ENCODE measurements at regions not wholly inside any gene's neighbourhood (a gene's known extent, or its start where the extent isn't known, plus 50 kb on each side); places are given as distances from the start of the nearest gene placed in this dataset.

DNA sequence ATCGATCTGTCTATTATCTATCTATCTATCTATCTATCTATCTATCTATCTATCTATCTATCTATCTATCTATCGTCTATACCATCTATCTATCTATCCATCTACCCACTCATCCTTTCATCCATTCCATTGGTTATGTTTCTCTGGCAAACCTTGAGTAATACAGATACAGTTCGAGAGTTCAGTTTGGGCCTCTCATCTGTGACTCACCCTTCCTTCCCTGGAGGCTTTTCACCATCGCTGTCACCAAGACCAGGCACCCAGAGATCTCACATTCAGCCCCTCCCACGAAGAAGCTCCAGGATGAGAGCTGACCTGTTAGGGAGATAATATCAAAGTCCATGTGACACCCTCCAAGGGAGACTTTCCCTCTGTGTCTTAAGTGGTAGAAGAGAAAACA is 164.1 kb upstream of the CELF4 start:
- TF ChIP-seq POLR2AphosphoS5 (IDR thresholded peaks at IDR 0.05; ENCODE audit: low read depth), result no peak
- TF ChIP-seq, protein P1, sequence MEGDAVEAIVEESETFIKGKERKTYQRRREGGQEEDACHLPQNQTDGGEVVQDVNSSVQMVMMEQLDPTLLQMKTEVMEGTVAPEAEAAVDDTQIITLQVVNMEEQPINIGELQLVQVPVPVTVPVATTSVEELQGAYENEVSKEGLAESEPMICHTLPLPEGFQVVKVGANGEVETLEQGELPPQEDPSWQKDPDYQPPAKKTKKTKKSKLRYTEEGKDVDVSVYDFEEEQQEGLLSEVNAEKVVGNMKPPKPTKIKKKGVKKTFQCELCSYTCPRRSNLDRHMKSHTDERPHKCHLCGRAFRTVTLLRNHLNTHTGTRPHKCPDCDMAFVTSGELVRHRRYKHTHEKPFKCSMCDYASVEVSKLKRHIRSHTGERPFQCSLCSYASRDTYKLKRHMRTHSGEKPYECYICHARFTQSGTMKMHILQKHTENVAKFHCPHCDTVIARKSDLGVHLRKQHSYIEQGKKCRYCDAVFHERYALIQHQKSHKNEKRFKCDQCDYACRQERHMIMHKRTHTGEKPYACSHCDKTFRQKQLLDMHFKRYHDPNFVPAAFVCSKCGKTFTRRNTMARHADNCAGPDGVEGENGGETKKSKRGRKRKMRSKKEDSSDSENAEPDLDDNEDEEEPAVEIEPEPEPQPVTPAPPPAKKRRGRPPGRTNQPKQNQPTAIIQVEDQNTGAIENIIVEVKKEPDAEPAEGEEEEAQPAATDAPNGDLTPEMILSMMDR (conservative IDR thresholded peaks at IDR 0.05; ENCODE audit: low read depth in 2 of 2), result no peak
- no peak for TF ChIP-seq EZH2 (IDR thresholded peaks at IDR 0.05; ENCODE audit: low read depth, unreplicated experiment)
- no peak for TF ChIP-seq EZH2phosphoT487 (IDR thresholded peaks at IDR 0.05; ENCODE audit: unreplicated experiment)
- TF ChIP-seq, protein P2, sequence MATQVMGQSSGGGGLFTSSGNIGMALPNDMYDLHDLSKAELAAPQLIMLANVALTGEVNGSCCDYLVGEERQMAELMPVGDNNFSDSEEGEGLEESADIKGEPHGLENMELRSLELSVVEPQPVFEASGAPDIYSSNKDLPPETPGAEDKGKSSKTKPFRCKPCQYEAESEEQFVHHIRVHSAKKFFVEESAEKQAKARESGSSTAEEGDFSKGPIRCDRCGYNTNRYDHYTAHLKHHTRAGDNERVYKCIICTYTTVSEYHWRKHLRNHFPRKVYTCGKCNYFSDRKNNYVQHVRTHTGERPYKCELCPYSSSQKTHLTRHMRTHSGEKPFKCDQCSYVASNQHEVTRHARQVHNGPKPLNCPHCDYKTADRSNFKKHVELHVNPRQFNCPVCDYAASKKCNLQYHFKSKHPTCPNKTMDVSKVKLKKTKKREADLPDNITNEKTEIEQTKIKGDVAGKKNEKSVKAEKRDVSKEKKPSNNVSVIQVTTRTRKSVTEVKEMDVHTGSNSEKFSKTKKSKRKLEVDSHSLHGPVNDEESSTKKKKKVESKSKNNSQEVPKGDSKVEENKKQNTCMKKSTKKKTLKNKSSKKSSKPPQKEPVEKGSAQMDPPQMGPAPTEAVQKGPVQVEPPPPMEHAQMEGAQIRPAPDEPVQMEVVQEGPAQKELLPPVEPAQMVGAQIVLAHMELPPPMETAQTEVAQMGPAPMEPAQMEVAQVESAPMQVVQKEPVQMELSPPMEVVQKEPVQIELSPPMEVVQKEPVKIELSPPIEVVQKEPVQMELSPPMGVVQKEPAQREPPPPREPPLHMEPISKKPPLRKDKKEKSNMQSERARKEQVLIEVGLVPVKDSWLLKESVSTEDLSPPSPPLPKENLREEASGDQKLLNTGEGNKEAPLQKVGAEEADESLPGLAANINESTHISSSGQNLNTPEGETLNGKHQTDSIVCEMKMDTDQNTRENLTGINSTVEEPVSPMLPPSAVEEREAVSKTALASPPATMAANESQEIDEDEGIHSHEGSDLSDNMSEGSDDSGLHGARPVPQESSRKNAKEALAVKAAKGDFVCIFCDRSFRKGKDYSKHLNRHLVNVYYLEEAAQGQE (IDR thresholded peaks at IDR 0.05; ENCODE audit: unreplicated experiment), result no peak
- TF ChIP-seq, protein P3, sequence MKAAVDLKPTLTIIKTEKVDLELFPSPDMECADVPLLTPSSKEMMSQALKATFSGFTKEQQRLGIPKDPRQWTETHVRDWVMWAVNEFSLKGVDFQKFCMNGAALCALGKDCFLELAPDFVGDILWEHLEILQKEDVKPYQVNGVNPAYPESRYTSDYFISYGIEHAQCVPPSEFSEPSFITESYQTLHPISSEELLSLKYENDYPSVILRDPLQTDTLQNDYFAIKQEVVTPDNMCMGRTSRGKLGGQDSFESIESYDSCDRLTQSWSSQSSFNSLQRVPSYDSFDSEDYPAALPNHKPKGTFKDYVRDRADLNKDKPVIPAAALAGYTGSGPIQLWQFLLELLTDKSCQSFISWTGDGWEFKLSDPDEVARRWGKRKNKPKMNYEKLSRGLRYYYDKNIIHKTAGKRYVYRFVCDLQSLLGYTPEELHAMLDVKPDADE (IDR thresholded peaks at IDR 0.05), result no peak
- no peak for TF ChIP-seq CREB1 (CRISPR knock-in tag; IDR thresholded peaks at IDR 0.05; ENCODE audit: low read depth)
- no peak for TF ChIP-seq JUNB (IDR thresholded peaks at IDR 0.05; ENCODE audit: unreplicated experiment)
- no peak for TF ChIP-seq ZNF114 (CRISPR knock-in tag; IDR thresholded peaks at IDR 0.05)
- no peak for TF ChIP-seq ZNF331 (CRISPR knock-in tag; IDR thresholded peaks at IDR 0.05; ENCODE audit: low read depth)
- TF ChIP-seq NANOG (IDR thresholded peaks at IDR 0.05; ENCODE audit: borderline replicate concordance), result no peak
- TF ChIP-seq STAT1 (IDR thresholded peaks at IDR 0.05; ENCODE audit: unreplicated experiment), result no peak
- TF ChIP-seq, protein P4, sequence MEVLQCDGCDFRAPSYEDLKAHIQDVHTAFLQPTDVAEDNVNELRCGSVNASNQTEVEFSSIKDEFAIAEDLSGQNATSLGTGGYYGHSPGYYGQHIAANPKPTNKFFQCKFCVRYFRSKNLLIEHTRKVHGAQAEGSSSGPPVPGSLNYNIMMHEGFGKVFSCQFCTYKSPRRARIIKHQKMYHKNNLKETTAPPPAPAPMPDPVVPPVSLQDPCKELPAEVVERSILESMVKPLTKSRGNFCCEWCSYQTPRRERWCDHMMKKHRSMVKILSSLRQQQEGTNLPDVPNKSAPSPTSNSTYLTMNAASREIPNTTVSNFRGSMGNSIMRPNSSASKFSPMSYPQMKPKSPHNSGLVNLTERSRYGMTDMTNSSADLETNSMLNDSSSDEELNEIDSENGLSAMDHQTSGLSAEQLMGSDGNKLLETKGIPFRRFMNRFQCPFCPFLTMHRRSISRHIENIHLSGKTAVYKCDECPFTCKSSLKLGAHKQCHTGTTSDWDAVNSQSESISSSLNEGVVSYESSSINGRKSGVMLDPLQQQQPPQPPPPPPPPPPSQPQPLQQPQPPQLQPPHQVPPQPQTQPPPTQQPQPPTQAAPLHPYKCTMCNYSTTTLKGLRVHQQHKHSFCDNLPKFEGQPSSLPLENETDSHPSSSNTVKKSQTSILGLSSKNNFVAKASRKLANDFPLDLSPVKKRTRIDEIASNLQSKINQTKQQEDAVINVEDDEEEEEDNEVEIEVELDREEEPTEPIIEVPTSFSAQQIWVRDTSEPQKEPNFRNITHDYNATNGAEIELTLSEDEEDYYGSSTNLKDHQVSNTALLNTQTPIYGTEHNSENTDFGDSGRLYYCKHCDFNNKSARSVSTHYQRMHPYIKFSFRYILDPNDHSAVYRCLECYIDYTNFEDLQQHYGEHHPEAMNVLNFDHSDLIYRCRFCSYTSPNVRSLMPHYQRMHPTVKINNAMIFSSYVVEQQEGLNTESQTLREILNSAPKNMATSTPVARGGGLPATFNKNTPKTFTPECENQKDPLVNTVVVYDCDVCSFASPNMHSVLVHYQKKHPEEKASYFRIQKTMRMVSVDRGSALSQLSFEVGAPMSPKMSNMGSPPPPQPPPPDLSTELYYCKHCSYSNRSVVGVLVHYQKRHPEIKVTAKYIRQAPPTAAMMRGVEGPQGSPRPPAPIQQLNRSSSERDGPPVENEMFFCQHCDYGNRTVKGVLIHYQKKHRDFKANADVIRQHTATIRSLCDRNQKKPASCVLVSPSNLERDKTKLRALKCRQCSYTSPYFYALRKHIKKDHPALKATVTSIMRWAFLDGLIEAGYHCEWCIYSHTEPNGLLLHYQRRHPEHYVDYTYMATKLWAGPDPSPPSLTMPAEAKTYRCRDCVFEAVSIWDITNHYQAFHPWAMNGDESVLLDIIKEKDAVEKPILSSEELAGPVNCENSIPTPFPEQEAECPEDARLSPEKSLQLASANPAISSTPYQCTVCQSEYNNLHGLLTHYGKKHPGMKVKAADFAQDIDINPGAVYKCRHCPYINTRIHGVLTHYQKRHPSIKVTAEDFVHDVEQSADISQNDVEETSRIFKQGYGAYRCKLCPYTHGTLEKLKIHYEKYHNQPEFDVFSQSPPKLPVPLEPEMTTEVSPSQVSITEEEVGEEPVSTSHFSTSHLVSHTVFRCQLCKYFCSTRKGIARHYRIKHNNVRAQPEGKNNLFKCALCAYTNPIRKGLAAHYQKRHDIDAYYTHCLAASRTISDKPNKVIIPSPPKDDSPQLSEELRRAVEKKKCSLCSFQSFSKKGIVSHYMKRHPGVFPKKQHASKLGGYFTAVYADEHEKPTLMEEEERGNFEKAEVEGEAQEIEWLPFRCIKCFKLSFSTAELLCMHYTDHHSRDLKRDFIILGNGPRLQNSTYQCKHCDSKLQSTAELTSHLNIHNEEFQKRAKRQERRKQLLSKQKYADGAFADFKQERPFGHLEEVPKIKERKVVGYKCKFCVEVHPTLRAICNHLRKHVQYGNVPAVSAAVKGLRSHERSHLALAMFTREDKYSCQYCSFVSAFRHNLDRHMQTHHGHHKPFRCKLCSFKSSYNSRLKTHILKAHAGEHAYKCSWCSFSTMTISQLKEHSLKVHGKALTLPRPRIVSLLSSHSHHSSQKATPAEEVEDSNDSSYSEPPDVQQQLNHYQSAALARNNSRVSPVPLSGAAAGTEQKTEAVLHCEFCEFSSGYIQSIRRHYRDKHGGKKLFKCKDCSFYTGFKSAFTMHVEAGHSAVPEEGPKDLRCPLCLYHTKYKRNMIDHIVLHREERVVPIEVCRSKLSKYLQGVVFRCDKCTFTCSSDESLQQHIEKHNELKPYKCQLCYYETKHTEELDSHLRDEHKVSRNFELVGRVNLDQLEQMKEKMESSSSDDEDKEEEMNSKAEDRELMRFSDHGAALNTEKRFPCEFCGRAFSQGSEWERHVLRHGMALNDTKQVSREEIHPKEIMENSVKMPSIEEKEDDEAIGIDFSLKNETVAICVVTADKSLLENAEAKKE (CRISPR knock-in tag; IDR thresholded peaks at IDR 0.05), result no peak

Data from GM23338 (cell line).